GM23338 (cell line): ENCODE measurements at regions not wholly inside any gene's neighbourhood (a gene's known extent, or its start where the extent isn't known, plus 50 kb on each side); places are given as distances from the start of the nearest gene placed in this dataset.
A peak's percentile ranks its signal among the peaks of the same experiment; 100 is the strongest.

Experiments used
- ATAC-seq: fragments of 200-7000 bp; cut with Tn5 transposase; 3 replicates; pipeline ENCODE4 v1.9.1; 2020
- DNase-seq: peaks from one replicate; pipeline ENCODE4 v3.0.0-alpha.2; 2015; ENCODE audit warnings: low spot score
- H2AFZ ChIP-seq: fragments of 200-600 bp; sonication (generic); 2 replicates; pipeline ENCODE4 v1.8.0; 2016; ENCODE audit warnings: antibody characterized with exemption, mild to moderate bottlenecking, moderate library complexity
- H3F3A ChIP-seq: fragments of 200-600 bp; sonication (generic); replicated peaks from 2 replicates; pipeline ENCODE4 v1.8.0; 2017; ENCODE audit warnings: antibody characterized with exemption, mixed run types, low read depth
- H3K27ac ChIP-seq: fragments of 200-600 bp; sonication (generic); 2 replicates; pipeline ENCODE4 v1.6.1; 2016; ENCODE audit warnings: low read depth
- H3K27me3 ChIP-seq: fragments of 200-600 bp; sonication (generic); 2 replicates; pipeline ENCODE4 v1.8.0; 2016; ENCODE audit warnings: mild to moderate bottlenecking, mixed run types, moderate library complexity; ENCODE audit not compliant: insufficient read depth
- H3K36me3 ChIP-seq: fragments of 200-600 bp; sonication (generic); 2 replicates; pipeline ENCODE4 v1.8.0; 2016; ENCODE audit warnings: mild to moderate bottlenecking; ENCODE audit not compliant: insufficient read depth
- H3K4me1 ChIP-seq: fragments of 200-600 bp; sonication (generic); 2 replicates; pipeline ENCODE4 v1.8.0; 2016; ENCODE audit warnings: mild to moderate bottlenecking, moderate library complexity; ENCODE audit not compliant: insufficient read depth
- H3K4me2 ChIP-seq: fragments of 200-600 bp; sonication (generic); 2 replicates; pipeline ENCODE4 v1.7.1; 2017; ENCODE audit warnings: mixed run types
- H3K4me3 ChIP-seq: fragments of 200-600 bp; sonication (generic); 2 replicates; pipeline ENCODE4 v1.6.1; 2016; ENCODE audit warnings: mixed run types
- H3K79me2 ChIP-seq: fragments of 200-600 bp; sonication (generic); replicated peaks from 2 replicates; pipeline ENCODE4 v1.8.0; 2017; ENCODE audit warnings: mild to moderate bottlenecking; ENCODE audit not compliant: insufficient read depth
- H3K9me2 ChIP-seq: fragments of 200-600 bp; sonication (generic); 2 replicates; pipeline ENCODE4 v1.8.0; 2017; ENCODE audit not compliant: insufficient read depth
- H4K20me1 ChIP-seq: fragments of 200-600 bp; sonication (generic); replicated peaks from 2 replicates; pipeline ENCODE4 v1.8.0; 2017; ENCODE audit warnings: mild to moderate bottlenecking; ENCODE audit not compliant: insufficient read depth
- H3K27ac Mint-ChIP-seq: 2 replicates; pipeline ENCODE4 v1.8.0; 2020; ENCODE audit warnings: inconsistent platforms, mild to moderate bottlenecking, moderate library complexity, mixed read lengths
- H3K27me3 Mint-ChIP-seq: 3 replicates; pipeline ENCODE4 v1.8.0; 2022; ENCODE audit warnings: low read depth, mild to moderate bottlenecking, moderate library complexity, mixed read lengths, inconsistent platforms; ENCODE audit not compliant: insufficient read depth, poor library complexity
- H3K36me3 Mint-ChIP-seq: 3 replicates; pipeline ENCODE4 v1.8.0; 2021; ENCODE audit warnings: low read depth, mild to moderate bottlenecking, inconsistent platforms, moderate library complexity, mixed read lengths
- H3K4me1 Mint-ChIP-seq: 3 replicates; pipeline ENCODE4 v1.8.0; 2020; ENCODE audit warnings: mild to moderate bottlenecking, inconsistent platforms, mixed read lengths
- H3K4me3 Mint-ChIP-seq: 3 replicates; pipeline ENCODE4 v1.8.0; 2021; ENCODE audit warnings: moderate library complexity, mild to moderate bottlenecking, inconsistent platforms, mixed read lengths
- H3K9me3 Mint-ChIP-seq: 3 replicates; pipeline ENCODE4 v1.8.0; 2020; ENCODE audit warnings: moderate library complexity, mild to moderate bottlenecking, inconsistent platforms, mixed read lengths
- CREB1 ChIP-seq: fragments of 250-450 bp; sonication (Bioruptor Pico); IDR thresholded peaks from 2 replicates; pipeline ENCODE4 v1.5.0; 2020; ENCODE audit warnings: low read depth, mild to moderate bottlenecking, moderate library complexity
- CTCF ChIP-seq, 2 experiments: fragments of 200-600 bp in 1 of 2; sonication (generic) in 1 of 2; conservative IDR thresholded peaks; 2 replicates each; pipeline versions ENCODE4 v1.5.1 to v1.6.1; 2016 to 2017; ENCODE audit warnings: antibody characterized with exemption in 2 of 2, low read depth in 2 of 2, mild to moderate bottlenecking in 2 of 2, moderate library complexity in 1 of 2
- ETS1 ChIP-seq: IDR thresholded peaks from 2 replicates; pipeline ENCODE4 v1.6.1; 2016; ENCODE audit warnings: antibody characterized with exemption
- POLR2AphosphoS5 ChIP-seq: IDR thresholded peaks from 2 replicates; pipeline ENCODE4 v1.6.1; 2016; ENCODE audit warnings: antibody characterized with exemption, low read depth
- STAT1 ChIP-seq: IDR thresholded peaks from one replicate; pipeline ENCODE4 v1.6.1; 2016; ENCODE audit warnings: antibody characterized with exemption; ENCODE audit not compliant: unreplicated experiment
- ZNF114 ChIP-seq: fragments of 250-450 bp; sonication (Bioruptor Pico); IDR thresholded peaks from 2 replicates; pipeline ENCODE4 v1.5.0; 2020; ENCODE audit warnings: mild to moderate bottlenecking, moderate library complexity
- ZNF331 ChIP-seq: fragments of 250-450 bp; sonication (Bioruptor Pico); IDR thresholded peaks from 2 replicates; pipeline ENCODE4 v1.5.0; 2020; ENCODE audit warnings: low read depth, mild to moderate bottlenecking, moderate library complexity
- ZNF462 ChIP-seq: fragments of 250-450 bp; sonication (Bioruptor Pico); IDR thresholded peaks from 2 replicates; pipeline ENCODE4 v1.5.0; 2020; ENCODE audit warnings: mild to moderate bottlenecking, moderate library complexity

- no peak for TF ChIP-seq ZNF462 (CRISPR knock-in tag)
- no peak for TF ChIP-seq STAT1
- TF ChIP-seq CTCF (conservative IDR thresholded peaks at IDR 0.05; ENCODE audit: low read depth in 2 of 2), result no peak
- TF ChIP-seq ETS1, result no peak
Measured at GRCh38 chr3:40841570-40842109, 316.9 kb downstream of the ZNF621 start (continued).

- DNase-seq (no peak), ATAC-seq (no peak)
- no peak overlapping the region for H3K27ac ChIP-seq
- H2AFZ ChIP-seq, result peak overlapping the region; percentile 38; the same call in 1 of the 2 replicates
- H3K4me2 ChIP-seq, result no peak overlapping the region
- no peak overlapping the region for H3K27ac Mint-ChIP-seq
- no peaks in the 10 kb centered on the region for H3K79me2 ChIP-seq
- peaks cover 2% of the 10 kb centered on the region for H3K27me3 Mint-ChIP-seq
- H3K9me3 Mint-ChIP-seq, result peaks cover 9% of the 10 kb centered on the region
- H3K4me3 Mint-ChIP-seq, result no peak overlapping the region
- H3K4me1 Mint-ChIP-seq, result peaks cover 29% of the 10 kb centered on the region; the same call in 2 of the 3 replicates
- no peaks in the 10 kb centered on the region for H3K27me3 ChIP-seq
- no peaks in the 10 kb centered on the region; the same call in 1 of the 2 replicates for H3K36me3 ChIP-seq
- H3K36me3 Mint-ChIP-seq, result peaks cover 8% of the 10 kb centered on the region; the same call in 1 of the 3 replicates
- no peaks in the 10 kb centered on the region for H4K20me1 ChIP-seq
- H3F3A ChIP-seq, result no peaks in the 10 kb centered on the region
- H3K4me3 ChIP-seq, result no peak overlapping the region
- H3K9me2 ChIP-seq, result 0 out of 2 replicates have a peak, but pooled peaks cover 2% of the 10 kb centered on the region
- H3K4me1 ChIP-seq, result peaks cover 29% of the 10 kb centered on the region
- TF ChIP-seq CREB1 (CRISPR knock-in tag) (no peak), ZNF331 (CRISPR knock-in tag) (no peak), ZNF114 (CRISPR knock-in tag) (no peak), POLR2AphosphoS5 (no peak)
Measured at GRCh38 chr3:40842714-40843113, 318.0 kb downstream of the ZNF621 start.
